Neural cell (in vitro differentiated cells): ENCODE measurements at regions not wholly inside any gene's neighbourhood (a gene's known extent, or its start where the extent isn't known, plus 50 kb on each side); places are given as distances from the start of the nearest gene placed in this dataset.

ENCODE experiments used
- CTCF ChIP-seq: fragments of 450-650 bp; IDR thresholded peaks from 2 replicates; pipeline ENCODE4 v1.5.1; 2014; ENCODE audit warnings: antibody characterized with exemption, mild to moderate bottlenecking, moderate library complexity; ENCODE audit not compliant: poor library complexity, severe bottlenecking
- EP300 ChIP-seq: fragments of 450-650 bp; conservative IDR thresholded peaks from 2 replicates; pipeline ENCODE4 v1.6.1; 2014; ENCODE audit warnings: antibody characterized with exemption, mild to moderate bottlenecking, moderate library complexity; ENCODE audit not compliant: poor library complexity, severe bottlenecking
- POLR2AphosphoS5 ChIP-seq: IDR thresholded peaks from 2 replicates; pipeline ENCODE4 v1.6.1; 2012
- SMC3 ChIP-seq: fragments of 450-650 bp; conservative IDR thresholded peaks from 2 replicates; pipeline ENCODE4 v1.6.1; 2014; ENCODE audit warnings: antibody characterized with exemption, mild to moderate bottlenecking, moderate library complexity; ENCODE audit not compliant: poor library complexity

- TF ChIP-seq EP300 (no peak), CTCF (no peak), SMC3 (no peak), POLR2AphosphoS5 (no peak)
Measured at GRCh38 chr6:147136057-147136456, 68.2 kb upstream of the STXBP5 start.
